HG03175 (cell line): ENCODE measurements at regions not wholly inside any gene's neighbourhood (a gene's known extent, or its start where the extent isn't known, plus 50 kb on each side); places are given as distances from the start of the nearest gene placed in this dataset.

Experiments used
- ATAC-seq: cut with Tn5 transposase; IDR thresholded peaks from one replicate; pipeline ENCODE4 v1.9.1; 2021; ENCODE audit warnings: mild to moderate bottlenecking, moderate library complexity; ENCODE audit not compliant: unreplicated experiment

DNA sequence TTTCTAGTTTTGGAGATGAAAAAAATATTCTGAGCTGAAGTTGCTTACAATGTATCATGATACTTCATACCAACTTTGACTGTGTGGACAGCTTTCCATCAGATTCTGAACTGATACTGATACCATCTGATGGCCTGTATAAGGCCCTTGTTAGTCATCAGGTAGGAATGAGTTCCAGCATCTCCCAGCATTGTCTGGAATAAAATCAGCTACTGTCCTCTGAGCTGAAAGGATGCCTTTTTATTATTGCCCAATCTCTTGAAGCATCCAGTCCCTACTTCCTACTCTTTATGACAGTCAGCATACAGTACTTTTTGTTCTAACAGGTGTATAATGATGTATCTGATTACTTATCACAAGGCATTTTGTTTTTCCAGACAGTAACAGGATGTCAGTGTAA is 70.6 kb upstream of the EYA4 start:
- ATAC-seq = no peak

GRCh38 chr6:133171989-133172604 is 69.1 kb upstream of the EYA4 start:
- ATAC-seq = no peak

DNA sequence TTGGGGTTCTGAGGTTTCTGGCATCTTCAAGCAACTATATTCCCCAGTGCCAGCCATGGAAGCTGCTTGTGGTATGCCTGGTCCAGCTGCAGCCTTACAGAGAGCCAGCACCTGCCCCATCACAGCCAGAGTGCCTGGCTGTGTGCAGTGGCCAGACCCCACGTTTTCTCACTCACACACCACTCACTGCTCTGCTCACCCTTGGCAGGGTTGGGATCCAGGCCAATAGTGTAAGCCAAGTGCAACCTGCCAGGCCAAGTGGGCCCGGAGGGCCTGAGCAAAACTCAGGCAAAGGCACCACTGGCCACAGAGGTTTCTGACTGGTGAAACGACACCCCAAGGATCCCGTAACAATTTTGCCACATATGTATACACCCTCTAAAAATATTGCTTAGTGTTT is 67.9 kb upstream of the EYA4 start:
- no peak for ATAC-seq

GRCh38 chr6:133179481-133179880 is 61.7 kb upstream of the EYA4 start:
- ATAC-seq = no peak

DNA sequence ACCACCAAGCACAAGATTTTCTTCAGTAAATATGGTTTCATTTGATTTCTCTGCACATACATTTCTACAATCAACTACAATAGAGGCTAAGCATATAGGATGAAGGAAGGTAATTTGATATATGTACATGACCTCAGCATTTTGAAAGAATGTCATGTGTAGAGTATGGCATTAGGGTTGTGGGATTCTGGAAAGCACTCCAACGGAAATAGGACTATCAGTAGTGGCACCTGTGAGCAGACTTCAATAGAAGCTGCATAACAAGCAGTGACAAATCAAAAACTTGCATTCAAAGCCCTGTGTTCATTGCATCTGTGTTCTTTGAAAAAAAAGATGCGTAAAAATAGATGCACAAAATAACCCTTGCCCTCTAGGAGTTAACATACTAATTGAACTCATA is 57.5 kb upstream of the EYA4 start:
- ATAC-seq = no peak

- no peak for ATAC-seq
Measured at GRCh38 chr6:133184798-133185372, 56.3 kb upstream of the EYA4 start.

GRCh38 chr6:133185731-133186130 is 55.4 kb upstream of the EYA4 start:
- ATAC-seq = no peak

GRCh38 chr6:133187114-133187513 is 54.0 kb upstream of the EYA4 start:
- ATAC-seq = no peak

GRCh38 chr6:133187657-133188453 is 53.3 kb upstream of the EYA4 start:
- no peak for ATAC-seq

DNA sequence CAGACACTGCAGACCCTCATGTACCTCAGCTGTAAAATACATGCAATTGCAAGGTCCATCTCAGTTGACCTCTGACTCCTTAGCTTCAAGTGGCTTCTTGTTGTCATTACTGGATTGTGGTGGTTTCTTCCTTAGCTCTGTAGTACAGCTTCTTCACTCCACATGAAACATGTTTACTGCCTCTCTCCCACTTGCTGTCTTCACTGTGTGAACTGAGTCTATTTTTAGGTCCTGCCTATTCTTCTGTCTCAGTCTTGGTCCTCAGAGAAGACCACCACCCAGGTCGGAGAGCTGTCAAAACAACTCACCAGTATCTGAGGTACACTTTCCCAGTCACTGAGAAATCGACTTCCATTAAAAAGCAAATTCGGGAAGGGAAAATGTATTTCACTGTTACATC is 50.2 kb upstream of the EYA4 start:
- no peak for ATAC-seq

DNA sequence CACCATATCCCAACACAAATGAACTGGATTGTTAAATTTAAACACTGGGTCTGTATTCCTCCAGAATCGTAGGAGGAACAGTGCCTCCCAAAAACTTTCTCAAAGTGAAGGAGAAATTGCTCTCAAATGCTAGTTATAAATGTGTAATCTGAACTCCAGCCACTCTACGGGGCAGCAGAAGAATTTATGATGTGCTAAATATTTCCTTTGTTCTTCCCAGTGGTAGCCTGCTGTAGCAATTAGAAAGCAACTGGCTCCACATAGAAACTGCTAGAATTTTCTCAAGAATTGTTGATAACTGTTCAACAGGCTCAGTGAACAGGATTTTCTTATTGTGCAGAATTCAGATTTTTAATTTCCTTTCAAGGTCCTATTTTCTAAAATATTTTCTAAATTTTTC is 49.8 kb upstream of the EYA4 start:
- no peak for ATAC-seq
